Right hindlimb (tissue), 1 donor: ENCODE measurements at regions not wholly inside any gene's neighbourhood (a gene's known extent, or its start where the extent isn't known, plus 50 kb on each side); places are given as distances from the start of the nearest gene placed in this dataset.

Experiments used
- DNase-seq: peaks from one replicate; pipeline ENCODE4 v3.0.0-alpha.2; 2018

DNA sequence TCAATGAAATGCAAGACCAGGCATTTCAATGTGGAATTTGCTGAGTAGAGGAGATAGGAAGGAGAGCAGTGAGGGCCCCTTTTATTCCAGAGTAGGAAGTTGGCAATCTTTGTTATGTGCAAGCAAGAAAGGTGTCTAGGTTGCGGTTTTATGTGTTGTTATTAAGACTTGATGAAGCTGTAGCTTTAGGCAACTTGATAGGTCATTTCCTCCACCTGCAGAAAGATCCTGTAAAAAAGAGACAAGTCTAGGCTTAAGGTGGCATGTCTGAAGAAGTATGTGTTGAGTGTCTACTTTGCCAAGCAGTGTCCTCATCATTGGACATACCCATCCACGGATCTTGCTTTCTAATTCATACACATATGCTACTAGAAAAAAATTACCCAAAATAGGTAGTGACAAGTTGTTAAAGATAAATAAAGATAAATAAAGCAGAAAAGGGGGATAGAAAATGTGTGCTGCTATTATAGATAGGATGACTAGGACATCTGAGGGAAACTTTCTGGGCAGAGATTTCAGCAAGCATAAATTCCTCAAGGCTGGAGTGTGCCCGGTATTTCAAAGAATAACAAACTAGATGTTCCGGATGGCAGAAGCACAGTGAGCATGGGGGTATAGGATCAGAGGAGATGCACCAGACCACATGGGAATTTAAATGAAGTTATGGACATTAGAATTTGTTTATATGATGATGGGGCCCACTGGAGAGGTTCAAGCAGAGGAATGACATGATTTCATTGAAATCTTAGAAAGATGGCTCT is 335.0 kb downstream of the TGFB2 start:
- no peak for DNase-seq

DNA sequence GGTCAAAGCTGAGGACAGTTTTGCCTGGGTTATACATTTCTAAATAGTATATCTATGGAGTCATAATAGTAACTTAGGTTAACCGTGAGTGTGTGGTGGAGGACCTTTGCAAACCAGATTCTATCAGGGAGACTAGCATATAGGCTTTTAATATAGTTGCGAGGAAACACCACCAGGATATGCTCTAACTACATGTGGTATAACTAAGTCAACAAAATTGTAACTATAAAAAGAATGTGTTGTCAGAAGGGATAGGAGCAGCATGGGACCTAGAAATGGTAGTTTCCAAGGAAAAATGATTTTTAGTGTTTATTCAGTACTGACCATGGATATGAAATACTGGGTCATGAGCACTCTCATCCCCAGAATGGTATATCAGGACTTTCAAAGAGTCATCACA is 338.1 kb downstream of the TGFB2 start:
- no peak for DNase-seq

DNA sequence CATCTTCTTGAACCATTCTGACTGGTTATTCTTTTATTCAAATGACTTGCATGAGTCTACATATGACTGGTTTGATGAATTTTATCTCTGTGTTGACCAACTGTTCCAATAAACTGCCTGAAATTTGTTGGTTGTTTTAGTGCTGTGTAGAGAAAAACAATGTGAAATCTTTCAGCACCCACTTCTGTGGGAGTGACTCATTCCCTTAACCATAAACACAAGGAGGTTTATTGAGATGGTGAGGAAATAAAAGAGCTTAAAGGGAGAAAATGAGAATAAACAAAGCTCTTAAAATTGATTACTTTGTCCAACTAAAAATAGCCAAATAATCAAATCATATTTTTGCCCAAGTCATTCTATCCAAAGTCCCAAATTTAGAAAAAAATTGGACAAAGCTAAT is 341.1 kb downstream of the TGFB2 start:
- no peak for DNase-seq

DNA sequence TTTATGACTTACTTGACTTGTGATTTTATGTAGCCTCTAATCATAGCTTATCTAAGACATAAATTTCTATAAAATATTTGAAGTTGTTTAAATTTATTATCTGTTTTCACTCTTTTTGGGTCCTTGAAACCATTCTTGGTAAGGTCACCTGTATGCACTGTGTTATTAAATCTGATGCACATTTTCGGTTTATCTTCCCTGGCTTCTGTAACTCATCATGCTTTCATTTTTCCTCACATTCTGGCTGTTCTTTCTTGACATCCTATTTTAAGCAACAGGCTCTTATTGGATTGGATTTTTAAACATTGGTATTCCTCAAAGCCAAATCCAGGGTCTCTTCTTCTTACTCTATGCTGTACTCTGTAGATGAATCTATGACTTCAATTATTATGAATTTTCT is 341.6 kb downstream of the TGFB2 start:
- DNase-seq: no peak

DNA sequence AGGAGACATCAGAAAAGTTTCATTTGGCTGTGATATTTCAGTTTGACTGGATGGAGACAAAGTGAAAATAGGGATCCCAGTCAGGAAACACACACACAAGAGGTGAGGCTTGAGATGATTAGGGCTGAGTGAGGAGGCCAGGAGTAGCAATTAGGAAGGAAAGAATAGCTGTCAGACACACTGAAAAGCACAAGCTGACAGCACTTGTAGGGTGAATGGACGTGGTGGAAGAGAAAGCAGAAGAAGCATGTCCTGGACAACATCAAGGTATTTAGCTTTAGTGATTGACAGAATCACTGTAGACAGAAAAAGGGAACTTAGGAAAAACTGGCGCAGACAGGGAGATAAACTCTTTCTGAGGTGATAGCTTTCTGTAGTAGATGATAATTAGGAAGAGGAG is 347.7 kb downstream of the TGFB2 start:
- no peak for DNase-seq

DNA sequence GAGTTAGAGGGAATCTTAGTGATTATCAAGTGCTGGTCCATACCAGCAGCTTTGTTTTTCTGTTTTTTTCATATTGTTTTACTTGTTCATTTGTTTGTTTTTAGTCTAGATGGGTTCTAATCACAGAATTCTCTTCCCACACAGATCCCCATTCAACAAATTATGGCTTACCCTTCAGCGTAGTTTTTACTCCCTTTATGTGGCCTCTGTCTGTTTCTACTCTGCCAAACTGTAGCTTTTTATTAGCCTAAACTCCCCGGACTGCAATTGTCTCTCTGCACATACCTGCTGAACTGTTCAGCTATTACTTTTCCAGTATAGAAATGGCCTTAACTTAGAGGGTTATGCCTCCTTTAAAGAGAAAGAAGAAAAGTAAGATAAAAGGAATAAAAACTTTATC is 348.5 kb downstream of the TGFB2 start:
- no peak for DNase-seq

DNA sequence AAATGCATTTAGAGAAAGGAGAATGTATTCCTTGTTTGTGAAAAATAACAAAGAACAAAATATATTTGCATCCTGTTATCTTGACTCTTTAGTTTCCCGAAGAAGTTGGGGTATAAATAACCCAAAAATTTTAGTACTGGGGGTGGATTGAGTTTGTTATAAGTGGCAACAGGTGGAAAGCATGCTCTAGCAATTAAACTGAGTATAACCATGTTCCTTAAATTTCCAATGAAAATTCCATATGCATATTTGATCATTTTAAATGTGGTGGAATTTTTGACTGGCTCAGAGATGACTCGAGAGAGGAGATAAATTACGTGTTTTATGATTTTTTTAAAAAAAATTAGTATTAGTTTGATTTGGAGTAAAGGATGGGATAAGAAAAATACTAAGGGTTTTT is 348.9 kb downstream of the TGFB2 start:
- DNase-seq: no peak

DNA sequence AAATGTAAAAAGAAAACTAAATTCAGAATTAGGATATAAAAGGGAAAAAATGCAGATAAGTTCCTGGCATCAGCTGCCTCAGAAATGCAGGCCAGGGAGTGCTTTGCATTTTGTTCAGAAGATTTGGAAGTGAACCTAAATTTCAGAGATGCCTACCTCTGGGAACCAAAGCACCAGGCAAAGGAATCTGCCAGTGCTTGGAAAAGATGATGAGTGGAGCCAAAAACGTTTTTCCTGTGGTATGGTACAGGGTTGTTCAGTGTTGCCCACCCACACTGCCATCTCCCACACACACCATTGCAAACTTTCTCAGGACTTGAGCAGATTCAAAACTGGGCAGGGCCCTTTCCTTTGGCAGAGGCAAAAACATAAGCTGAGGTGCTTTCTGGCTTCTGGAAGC is 349.5 kb downstream of the TGFB2 start:
- peak; percentile 74 for DNase-seq

DNA sequence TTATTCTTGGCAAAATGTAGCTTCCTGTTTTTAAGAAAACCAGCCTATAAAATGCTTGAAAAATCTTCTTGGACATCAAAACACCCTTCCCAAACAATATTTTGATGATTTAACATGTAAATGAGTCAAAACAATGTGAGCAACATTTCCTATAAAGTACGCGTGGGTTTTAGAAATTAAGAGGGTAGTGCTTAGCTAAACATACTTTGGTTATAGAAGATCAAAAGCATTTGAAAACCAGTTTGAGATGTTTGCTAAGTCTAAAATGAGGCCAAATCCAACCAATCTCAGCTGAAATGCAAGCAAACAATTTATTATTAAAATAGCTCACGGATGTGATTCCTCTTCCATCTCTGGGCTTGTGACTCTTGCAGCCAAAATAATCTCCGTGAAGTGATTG is 350.4 kb downstream of the TGFB2 start:
- no peak for DNase-seq

DNA sequence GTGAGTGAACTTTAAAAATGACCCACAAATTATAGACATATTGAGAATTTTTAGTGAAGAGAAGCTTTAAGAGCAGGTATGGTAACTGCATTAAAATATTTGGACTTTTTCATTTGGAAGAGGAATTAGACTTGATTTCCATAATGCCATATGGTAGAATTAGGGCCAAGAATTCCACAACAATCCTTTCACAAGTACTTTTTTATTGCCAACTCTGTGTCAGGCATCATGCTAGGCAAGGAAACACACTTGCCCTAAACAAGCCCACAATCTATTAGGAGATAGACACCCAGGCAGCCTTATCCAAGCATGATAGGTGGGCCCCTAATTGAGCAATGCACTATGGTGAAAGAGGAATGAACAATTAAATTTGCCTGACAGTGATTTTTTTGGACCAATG is 353.0 kb downstream of the TGFB2 start:
- no peak for DNase-seq

DNA sequence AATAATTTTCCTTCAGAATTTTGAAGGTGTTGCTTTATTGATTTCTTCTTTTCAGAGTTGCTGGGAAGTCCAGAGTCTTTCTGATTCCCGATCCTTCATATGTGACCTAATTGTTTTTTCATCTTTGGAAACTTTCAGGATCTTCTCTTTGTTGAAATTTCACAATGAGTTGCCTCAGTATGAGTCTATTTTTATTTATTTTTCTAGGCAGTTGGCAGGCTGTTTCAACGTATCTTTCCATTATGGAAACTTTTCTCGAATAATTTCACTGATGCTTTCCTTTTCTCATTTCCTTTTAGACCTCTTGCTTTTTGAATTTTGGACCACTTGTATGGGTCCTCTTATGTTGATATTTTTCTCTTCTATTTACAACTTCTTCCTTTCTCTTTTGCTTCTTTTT is 354.3 kb downstream of the TGFB2 start:
- no peak for DNase-seq

DNA sequence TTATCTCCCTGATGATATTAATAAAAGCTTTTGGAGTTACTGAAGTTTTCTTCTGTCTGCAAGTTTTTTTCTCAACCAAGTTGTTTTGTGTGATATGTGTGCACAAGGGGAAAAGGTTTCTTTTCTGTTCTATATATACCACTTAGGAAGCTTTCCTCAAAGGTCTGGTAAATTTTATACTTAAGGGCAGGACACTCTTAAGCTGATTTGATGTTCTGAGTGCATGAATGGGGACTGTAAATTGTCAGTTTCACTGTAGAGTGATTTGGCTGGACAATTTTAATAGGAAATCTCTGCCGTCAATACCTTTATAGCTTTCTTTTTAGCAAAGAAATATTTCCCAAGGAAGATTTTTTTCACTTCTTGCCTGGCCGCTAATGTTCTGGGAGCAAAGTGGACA is 354.7 kb downstream of the TGFB2 start:
- no peak for DNase-seq

DNA sequence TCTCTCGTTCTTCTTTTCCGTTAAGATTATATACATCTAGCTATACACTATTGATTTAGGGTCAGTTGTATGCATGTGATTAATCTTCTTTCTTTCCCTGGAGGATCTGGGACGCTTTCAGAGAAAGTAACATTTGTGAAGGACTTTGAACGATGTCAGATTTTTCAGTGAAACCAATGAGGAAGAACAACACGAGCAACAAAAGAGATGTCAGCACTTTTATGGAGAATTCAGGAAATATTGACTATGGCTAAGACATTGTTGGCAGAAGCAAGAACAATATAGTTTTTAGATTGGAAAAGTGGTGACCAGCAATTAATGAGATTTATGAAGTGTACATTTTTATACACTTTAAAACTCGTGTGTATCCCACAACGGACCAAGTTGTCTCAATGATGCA is 355.5 kb downstream of the TGFB2 start:
- DNase-seq: no peak

DNA sequence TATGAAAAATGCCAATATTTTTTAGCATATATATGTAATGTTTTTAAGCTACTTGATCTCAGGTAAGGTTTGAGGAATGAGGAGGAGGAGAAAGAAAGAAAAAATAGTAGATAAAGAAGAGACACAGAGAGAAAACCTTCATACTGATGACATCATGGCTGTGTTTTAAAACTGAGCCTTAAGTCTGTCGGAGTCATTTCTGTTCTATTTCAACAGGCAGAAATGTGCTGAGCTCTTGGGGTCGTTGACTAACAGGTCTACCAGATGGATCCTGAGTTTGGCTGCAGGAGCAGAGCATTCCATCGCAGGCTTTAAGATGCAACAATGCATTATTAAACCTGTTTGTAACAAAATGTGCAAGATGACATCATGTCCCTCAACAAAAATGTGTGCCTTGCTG is 356.0 kb downstream of the TGFB2 start:
- no peak for DNase-seq

DNA sequence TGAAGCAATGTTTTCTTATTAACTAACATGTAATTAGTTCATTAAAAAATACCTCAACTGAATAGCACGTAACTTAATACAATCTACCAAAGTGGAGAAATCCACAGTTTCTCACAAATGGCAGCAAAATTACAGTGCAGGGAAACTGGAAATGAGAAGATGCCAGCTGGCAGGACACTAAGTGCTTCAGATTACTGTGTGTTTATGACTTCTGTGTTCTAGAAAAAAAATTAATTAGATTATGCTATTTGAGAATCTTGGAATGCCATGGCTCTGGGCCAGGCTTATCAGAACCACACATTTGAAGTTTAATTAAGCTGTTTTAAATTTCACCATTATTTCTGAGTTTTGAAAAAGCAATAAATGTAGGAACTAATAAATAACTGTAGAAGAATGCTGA is 357.6 kb downstream of the TGFB2 start:
- DNase-seq: peak; percentile 47

DNA sequence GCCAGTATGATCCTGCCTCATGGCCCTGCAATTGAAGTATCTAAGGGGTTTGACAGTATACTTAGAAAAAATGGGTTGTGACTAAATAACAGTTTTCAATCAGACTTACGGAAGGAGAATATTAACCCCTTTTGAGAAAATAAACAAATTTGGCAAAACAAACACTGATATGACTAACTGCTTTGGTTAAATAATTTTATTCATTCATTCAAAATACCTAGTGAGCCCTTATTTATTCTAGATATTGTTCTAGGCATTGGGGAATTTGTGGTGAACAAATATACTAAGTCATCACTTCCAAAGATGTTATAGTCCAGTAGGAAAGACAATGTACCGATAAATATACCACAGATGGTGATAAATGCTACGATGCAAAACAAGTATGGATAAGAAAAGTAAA is 358.7 kb downstream of the TGFB2 start:
- no peak for DNase-seq

DNA sequence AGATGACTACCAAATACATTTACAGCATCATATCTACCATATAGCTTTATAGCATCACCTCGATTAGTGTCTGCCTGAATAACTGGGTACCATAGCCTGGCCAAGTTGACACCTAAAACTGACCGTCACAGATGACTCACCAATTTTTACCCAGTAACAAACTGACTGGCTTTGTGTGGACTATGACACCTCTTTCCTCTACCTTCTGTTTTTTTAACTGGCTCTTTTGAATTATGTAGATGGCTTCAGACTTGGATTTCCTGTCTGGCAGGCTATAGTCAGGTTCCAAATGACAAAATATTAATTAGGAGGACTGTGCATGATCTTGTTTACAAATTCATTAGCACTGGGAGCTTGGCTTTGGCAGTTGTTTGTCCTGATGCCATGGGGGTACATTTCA is 360.3 kb downstream of the TGFB2 start:
- DNase-seq: no peak

DNA sequence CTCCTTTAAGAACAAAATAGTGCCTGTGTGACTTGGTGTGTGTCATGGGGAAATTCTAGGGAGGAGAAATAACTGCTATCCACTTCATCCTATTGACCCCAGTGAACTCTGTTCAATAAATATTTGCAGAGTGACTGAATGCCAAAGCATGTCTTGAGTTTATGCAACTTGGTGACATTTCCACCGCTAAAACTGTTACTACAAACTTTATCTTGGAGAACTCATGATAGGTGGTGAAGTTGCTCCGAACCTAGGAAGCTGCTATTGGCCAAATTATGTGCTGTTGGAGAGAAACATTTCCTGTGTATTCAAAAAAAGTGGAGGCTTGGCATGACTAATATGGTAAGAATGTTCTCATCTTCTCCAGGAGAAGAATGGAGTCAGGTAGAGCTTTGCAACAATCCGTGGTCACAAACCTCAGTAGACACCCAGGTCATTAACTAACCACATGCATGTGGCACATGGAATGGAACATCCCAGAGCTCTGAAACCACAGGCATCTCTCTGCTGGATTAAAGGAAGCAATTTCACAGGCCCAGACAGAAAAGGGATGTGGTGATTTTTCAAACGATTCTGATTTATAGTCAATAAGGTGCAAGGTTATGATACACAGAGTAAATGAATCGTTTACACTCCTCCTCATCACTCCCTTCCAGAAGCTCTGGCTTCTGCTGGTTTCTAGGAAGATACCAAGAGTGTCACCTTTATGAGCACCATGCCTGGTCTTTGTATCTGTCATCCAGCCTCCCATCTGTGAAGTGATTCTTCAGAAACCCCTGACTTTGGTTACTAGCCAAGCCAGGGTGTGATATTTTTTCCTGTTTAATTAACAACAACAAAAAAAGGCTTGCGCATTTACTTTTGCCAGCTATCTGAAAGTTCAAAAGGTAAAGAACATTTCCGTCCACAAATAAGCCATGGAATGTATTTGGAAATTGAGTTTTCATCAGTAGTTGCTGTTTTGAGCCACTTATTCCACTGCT is 361.1 kb downstream of the TGFB2 start:
- DNase-seq: peak; percentile 44

DNA sequence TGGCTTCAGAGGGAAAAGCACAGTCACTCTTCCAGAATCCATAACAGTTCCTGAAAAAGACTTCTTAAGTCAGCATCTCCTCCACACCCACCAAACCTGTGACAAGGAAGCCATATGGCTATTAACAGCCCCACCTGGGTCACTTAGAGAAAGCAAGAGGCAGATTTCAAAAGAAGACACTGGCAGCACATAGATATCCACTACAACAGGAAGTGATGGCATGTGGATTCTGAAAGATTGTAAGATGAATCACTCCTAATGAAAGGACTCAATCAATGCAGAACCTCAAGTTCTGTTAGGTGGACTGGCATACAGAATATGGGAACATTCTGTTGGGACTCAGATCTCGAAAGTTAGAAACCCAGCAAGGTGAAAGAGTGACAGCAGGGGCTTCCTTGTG is 365.9 kb downstream of the TGFB2 start:
- no peak for DNase-seq

DNA sequence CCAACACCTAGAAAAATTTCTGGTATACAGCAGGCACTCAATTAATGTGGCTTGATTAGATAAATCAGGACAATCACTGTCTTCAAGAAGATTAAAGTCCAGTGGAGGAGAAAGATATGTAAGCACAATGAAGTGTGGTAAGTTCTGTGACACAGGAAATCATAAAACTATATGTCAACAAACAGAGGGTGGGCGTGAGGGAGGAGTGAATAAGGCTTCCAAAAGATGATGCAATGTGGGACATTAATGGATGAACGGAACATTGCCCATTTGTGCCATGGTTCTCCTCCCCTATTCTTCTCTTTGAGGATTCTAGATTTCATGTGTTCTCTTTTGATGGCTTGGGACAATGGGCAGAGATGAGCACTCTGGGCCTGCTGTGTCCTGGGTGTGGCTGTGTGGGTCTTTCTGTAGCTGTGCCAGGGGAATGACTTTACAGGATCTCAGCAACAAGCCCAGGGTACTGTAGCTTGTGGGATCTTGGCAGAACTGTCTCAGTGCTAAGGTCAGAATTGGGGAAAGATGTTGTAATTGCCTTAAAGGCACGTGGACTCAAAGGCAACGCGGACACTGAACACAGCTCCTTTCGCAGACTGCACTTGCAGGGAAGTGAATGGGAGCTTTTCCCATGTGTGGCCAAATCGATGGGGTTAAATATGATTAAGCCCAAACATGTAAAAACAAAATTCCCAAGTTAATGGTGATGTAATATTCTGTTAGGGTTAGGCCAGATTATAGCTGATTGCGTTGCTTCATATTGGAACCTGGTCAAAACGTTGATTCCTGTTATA is 366.9 kb downstream of the TGFB2 start:
- no peak for DNase-seq

DNA sequence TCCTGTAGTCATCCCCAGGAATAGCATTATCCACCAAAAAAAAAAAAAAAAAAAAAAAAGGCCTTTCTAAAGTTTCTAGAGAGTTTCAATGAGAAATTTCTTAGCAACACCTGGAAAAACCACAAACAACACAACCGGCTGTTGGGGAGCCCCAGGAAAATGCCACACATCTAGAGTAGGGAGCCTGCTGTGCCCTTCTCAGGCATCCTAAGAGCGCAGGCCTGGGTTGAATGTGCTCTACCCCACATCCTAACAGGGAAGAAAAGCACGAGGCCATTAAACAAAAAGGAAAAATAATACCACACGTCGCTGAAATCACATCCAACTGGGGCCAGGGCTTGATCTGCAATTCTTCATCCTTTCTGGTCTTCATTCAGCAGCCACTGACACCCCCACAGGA is 367.5 kb downstream of the TGFB2 start:
- DNase-seq: no peak

DNA sequence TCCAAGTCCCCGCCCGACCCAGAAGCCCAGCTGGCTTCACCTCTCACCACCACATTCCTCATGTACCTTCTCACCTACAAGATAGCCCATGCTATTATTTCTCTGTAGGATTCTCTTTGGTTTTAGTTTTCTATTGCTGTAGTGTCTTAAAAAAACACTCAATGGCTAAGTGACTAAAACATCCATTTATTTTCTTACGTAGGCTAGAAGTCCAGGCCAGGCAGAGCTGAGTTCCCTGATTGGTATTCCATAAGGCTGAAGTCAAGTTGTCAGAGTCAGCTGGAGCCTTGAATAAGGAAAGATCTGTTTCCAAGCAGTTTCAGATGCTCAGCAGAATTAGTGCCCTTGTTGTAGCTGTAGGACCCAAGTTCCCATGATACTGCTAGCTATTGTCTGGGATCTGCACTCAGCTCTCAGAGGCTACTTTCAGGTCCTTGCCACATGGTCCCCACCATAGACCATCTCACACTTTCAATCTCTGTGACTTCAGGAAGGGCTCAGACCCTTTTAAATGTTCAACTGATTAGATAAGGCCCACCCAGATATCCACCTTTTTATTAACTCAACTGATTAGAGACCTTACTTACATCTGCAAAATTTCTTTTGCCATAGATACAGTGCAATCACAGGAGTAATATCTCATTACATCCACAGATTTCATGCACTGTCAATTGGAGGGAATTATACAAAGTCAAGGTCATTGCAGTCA is 371.0 kb downstream of the TGFB2 start:
- DNase-seq: no peak

DNA sequence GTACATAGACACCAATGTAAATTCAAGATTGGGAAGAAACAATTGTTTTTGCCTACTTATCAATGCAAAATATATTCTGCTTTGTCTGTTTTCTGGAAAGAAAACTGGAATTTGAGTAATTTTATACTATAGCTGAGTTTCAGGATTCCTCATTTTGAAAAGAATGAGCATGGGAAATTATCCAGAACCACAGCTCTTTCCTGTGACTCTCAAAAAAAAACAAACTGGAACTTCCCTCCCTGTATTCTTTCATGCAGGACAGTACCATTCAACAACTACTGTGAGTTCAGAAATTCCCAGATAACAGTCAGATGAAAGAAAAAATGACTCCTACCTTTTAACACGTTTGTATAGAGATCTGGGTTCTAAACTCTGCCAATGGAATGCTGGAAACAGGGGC is 372.4 kb downstream of the TGFB2 start:
- DNase-seq: no peak
